Neuronal stem cell (in vitro differentiated cells): ENCODE measurements at regions not wholly inside any gene's neighbourhood (a gene's known extent, or its start where the extent isn't known, plus 50 kb on each side); places are given as distances from the start of the nearest gene placed in this dataset.

ENCODE experiments used
- DNase-seq: peaks from one replicate; pipeline ENCODE4 v3.0.0-alpha.2; 2013; ENCODE audit warnings: low spot score
- H2AFZ ChIP-seq: one replicate; pipeline ENCODE4 v1.6.1; 2013; ENCODE audit warnings: mild to moderate bottlenecking, low read length, inconsistent platforms
- H2AK5ac ChIP-seq: 2 replicates; pipeline ENCODE4 v1.6.1; 2013; ENCODE audit warnings: low read depth, mild to moderate bottlenecking, inconsistent platforms, low read length, moderate library complexity, mixed read lengths
- H2BK120ac ChIP-seq: 2 replicates; pipeline ENCODE4 v1.6.1; 2013; ENCODE audit warnings: low read depth, mild to moderate bottlenecking, inconsistent platforms, low read length, moderate library complexity, mixed read lengths
- H2BK12ac ChIP-seq: one replicate; pipeline ENCODE4 v1.6.1; 2013; ENCODE audit warnings: low read length, inconsistent platforms
- H2BK15ac ChIP-seq: 2 replicates; pipeline ENCODE4 v1.6.1; 2013; ENCODE audit warnings: mild to moderate bottlenecking, low read length, inconsistent platforms, mixed read lengths
- H2BK5ac ChIP-seq: one replicate; pipeline ENCODE4 v1.6.1; 2013; ENCODE audit warnings: inconsistent platforms, mild to moderate bottlenecking, low read length, moderate library complexity
- H3K14ac ChIP-seq: one replicate; pipeline ENCODE4 v1.6.1; 2013; ENCODE audit warnings: low read length, inconsistent platforms
- H3K18ac ChIP-seq: 2 replicates; pipeline ENCODE4 v1.6.1; 2013; ENCODE audit warnings: low read length, inconsistent platforms
- H3K23ac ChIP-seq: 2 replicates; pipeline ENCODE4 v1.6.1; 2013; ENCODE audit warnings: low read depth, mild to moderate bottlenecking, mixed read lengths, low read length, inconsistent platforms; ENCODE audit not compliant: poor library complexity
- H3K27ac ChIP-seq: replicated peaks from 3 replicates; pipeline ENCODE4 v1.5.1; 2013; ENCODE audit warnings: low read length, inconsistent platforms
- H3K27me3 ChIP-seq, 3 experiments: 2 replicates each; pipeline ENCODE4 v1.6.1; 2013; ENCODE audit warnings: low read length in 3 of 3, mild to moderate bottlenecking in 2 of 3, inconsistent platforms in 1 of 3, low read depth in 1 of 3, mixed read lengths in 1 of 3, moderate library complexity in 1 of 3; ENCODE audit not compliant: control insufficient read depth in 3 of 3, insufficient read depth in 3 of 3
- H3K36me3 ChIP-seq, 2 donors: replicated peaks in 1 of 2; 2 replicates each; pipeline ENCODE4 v1.6.1; 2013; ENCODE audit warnings: low read length in 2 of 2; ENCODE audit not compliant: control insufficient read depth in 2 of 2, insufficient read depth in 2 of 2
- H3K4ac ChIP-seq: 2 replicates; pipeline ENCODE4 v1.6.1; 2013; ENCODE audit warnings: inconsistent platforms, mild to moderate bottlenecking, low read length, moderate library complexity
- H3K4me1 ChIP-seq, 2 donors: 1 replicate in 1 of 2; 2 replicates in 1 of 2; pipeline ENCODE4 v1.6.1; 2013; ENCODE audit warnings: low read length in 2 of 2, low read depth in 1 of 2; ENCODE audit not compliant: control insufficient read depth in 2 of 2, insufficient read depth in 1 of 2
- H3K4me2 ChIP-seq: one replicate; pipeline ENCODE4 v1.6.1; 2013; ENCODE audit warnings: mild to moderate bottlenecking, low read length, inconsistent platforms; ENCODE audit not compliant: insufficient read depth, poor library complexity, severe bottlenecking
- H3K4me3 ChIP-seq, 2 donors: 2 replicates each; pipeline ENCODE4 v1.5.1; 2013; ENCODE audit warnings: low read length in 2 of 2, mild to moderate bottlenecking in 2 of 2, inconsistent platforms in 1 of 2, moderate library complexity in 1 of 2
- H3K79me1 ChIP-seq: one replicate; pipeline ENCODE4 v1.6.1; 2013; ENCODE audit warnings: low read depth, mild to moderate bottlenecking, inconsistent platforms, low read length, moderate library complexity
- H3K9ac ChIP-seq: one replicate; pipeline ENCODE4 v1.6.1; 2013; ENCODE audit warnings: mild to moderate bottlenecking, low read depth, low read length, inconsistent platforms; ENCODE audit not compliant: poor library complexity
- H3K9me3 ChIP-seq, 2 donors: replicated peaks in 1 of 2; 2 replicates each; pipeline versions ENCODE3 to v1.6.1; 2013; ENCODE audit warnings: low read length in 2 of 2, mild to moderate bottlenecking in 2 of 2, inconsistent platforms in 1 of 2, low read depth in 1 of 2, mixed read lengths in 1 of 2, moderate library complexity in 1 of 2; ENCODE audit not compliant: control insufficient read depth in 2 of 2, insufficient read depth in 1 of 2
- H4K8ac ChIP-seq: one replicate; pipeline ENCODE4 v1.6.1; 2013; ENCODE audit warnings: low read depth, mild to moderate bottlenecking, inconsistent platforms, low read length, moderate library complexity
- H4K91ac ChIP-seq: one replicate; pipeline ENCODE4 v1.6.1; 2013; ENCODE audit warnings: low read length, low read depth, mild to moderate bottlenecking, inconsistent platforms; ENCODE audit not compliant: poor library complexity
- WGBS, 2 donors: extraction: QIAGEN DNeasy Blood & Tissue Kit; methylation state at CpG; one replicate each; pipeline ENCODE4 v1.1.7; 2013; ENCODE audit warnings: missing lambda C conversion rate in 2 of 2, mixed read lengths in 1 of 2; ENCODE audit not compliant: insufficient read length in 2 of 2, insufficient replicate concordance in 1 of 2; ENCODE audit errors: extremely low coverage in 2 of 2; 5-methylcytosine and 5-hydroxymethylcytosine counted together

DNA sequence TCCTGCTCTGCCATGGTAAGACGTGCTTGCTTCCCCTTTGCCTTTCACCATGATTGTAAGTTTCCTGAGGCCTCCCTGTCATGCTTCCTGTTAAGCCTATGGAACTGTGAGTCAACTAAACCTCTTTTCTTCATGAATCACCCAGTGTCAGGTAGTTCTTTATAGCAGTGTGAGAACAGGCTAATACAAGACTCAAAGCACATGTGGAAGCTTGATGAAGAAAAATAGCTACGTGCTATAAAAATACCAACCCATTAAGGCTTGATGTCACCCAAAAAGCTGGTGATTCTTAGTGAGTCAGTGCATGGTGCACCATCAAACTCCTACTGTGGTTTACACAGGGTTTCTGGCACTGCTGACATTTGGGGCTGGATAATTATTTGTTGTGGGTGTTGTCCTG is 332.2 kb downstream of the TMEM167A start:
- Histone ChIP-seq H2BK5ac (no peak overlapping the region), H2AFZ (no peak overlapping the region), H2BK12ac (no peak overlapping the region), H3K4ac (no peak overlapping the region), H3K9ac (no peak overlapping the region), H3K79me1 (no peaks in the 10 kb centered on the region), H3K4me2 (no peak overlapping the region), H4K91ac (no peak overlapping the region), H3K9me3 (no peaks in the 10 kb centered on the region), H3K23ac (no peak overlapping the region), H4K8ac (no peak overlapping the region), H2BK15ac (no peak overlapping the region), H3K18ac (no peak overlapping the region), H3K36me3 (no peaks in the 10 kb centered on the region), H2AK5ac (no peak overlapping the region), H3K14ac (no peak overlapping the region), H2BK120ac (no peak overlapping the region), H3K27ac (no peak overlapping the region), H3K27me3 (no peaks in the 10 kb centered on the region), H3K4me3 (no peak overlapping the region), H3K4me1 (peaks cover 0 to 7% of the 10 kb centered on the region in 2 donors)
- DNase-seq = no peak
- no CpG with 5 or more reads among the region's 2 CpGs for WGBS, 2 donors

DNA sequence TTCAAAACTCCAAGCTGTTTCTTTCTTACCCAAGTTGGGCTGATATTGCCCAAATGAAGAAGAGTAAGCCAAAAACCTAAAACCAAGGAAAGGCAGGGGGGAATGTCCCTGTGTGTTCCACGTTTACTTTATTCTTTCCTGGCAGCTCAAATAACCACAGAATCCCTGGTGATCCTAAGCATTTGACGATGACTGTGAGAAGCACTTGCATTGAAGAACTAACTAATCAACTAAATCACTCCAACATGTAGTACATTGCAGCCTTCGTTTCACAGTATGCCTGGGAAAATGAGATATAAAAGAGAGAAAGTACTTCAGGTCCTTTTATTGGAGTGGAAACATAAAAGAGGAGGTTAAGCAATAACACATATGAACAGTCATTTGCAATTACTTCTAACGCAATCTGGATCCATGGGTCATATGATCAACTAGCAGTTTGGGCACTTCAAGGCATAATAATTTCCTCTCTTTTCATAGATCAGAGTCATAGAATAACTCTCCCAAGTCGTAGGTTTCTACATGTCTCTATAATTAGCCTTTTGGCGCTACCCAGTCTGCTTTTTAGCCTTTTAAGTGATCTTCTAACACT is 338.4 kb downstream of the TMEM167A start:
- Histone ChIP-seq H4K8ac (no peak overlapping the region), H2BK5ac (no peak overlapping the region), H2BK15ac (no peak overlapping the region), H2BK120ac (no peak overlapping the region), H2AK5ac (no peak overlapping the region), H3K4me1 (peaks cover 0 to 11% of the 10 kb centered on the region in 2 donors), H3K4ac (no peak overlapping the region), H3K9me3 (no peaks in the 10 kb centered on the region), H3K36me3 (no peaks in the 10 kb centered on the region), H2AFZ (no peak overlapping the region), H3K18ac (no peak overlapping the region), H3K27me3 (no peaks in the 10 kb centered on the region), H3K9ac (no peak overlapping the region), H3K4me3 (no peak overlapping the region), H4K91ac (no peak overlapping the region), H3K79me1 (no peaks in the 10 kb centered on the region), H3K27ac (no peak overlapping the region), H3K14ac (no peak overlapping the region), H3K4me2 (no peak overlapping the region), H3K23ac (no peak overlapping the region), H2BK12ac (no peak overlapping the region)
- WGBS, 2 donors = no CpG with 5 or more reads among the region's 6 CpGs
- DNase-seq = no peak

DNA sequence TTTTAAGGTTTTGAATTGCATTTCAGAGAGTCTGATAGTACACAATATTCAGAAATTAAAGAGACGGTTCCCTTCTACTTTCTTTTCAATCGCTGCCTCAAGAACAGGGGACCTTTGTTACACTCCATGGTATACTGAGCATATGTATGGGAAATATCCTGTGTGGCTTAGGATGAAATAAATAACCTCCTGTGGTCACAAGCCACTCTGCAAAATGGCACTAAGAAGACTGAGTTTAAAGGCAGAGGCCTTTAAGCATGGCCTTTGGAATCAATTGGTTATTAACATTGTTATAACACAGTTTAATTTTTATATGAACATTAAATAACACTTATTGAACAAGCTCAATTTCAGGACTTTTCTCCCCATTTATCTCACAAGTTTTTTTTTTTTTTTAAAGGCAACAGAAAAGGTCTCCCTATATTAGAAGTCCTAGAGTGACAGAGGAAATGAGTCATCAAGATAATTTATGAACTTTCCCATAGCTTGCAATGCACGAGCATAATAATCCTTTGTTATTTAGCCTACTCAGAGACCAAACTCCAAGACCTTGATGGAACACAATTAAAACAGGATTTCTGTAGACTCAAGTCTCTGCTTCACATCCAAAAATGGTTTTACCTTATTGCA is 341.9 kb downstream of the TMEM167A start:
- Histone ChIP-seq H3K36me3 (no peaks in the 10 kb centered on the region), H3K27ac (no peak overlapping the region), H3K9ac (no peak overlapping the region), H4K8ac (no peak overlapping the region), H2AFZ (peak overlapping the region; percentile 72), H2BK15ac (no peak overlapping the region), H2AK5ac (no peak overlapping the region), H3K4ac (no peak overlapping the region), H2BK120ac (no peak overlapping the region), H2BK12ac (no peak overlapping the region), H3K79me1 (no peaks in the 10 kb centered on the region), H3K14ac (no peak overlapping the region), H3K4me1 (peaks cover 0 to 11% of the 10 kb centered on the region in 2 donors), H4K91ac (no peak overlapping the region), H2BK5ac (no peak overlapping the region), H3K9me3 (peaks cover 0 to 4% of the 10 kb centered on the region in 2 donors), H3K27me3 (no peaks in the 10 kb centered on the region), H3K4me2 (no peak overlapping the region), H3K18ac (no peak overlapping the region), H3K23ac (no peak overlapping the region), H3K4me3 (no peak overlapping the region)
- no CpG with 5 or more reads among the region's 3 CpGs for WGBS, 2 donors
- DNase-seq = no peak

DNA sequence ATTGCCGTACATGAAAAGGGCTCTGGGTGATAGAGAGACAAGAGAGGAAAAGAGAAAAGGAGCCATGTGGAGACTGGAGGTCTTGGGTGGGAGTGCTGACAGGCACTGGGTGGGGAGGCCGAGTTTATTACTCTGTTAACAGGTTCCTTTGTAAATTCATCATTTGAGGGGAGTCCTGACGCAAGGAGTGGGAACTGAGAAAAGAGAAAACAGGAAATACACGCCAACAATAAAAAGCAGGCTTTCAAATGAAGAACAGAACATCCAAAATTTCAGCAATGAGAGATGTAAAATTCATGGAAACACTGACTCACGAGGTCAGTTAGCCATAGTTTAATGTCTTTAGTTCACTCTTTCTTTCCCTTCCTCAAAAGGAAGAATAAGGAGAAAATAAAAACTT is 342.8 kb downstream of the TMEM167A start:
- Histone ChIP-seq H2BK5ac (no peak overlapping the region), H3K18ac (no peak overlapping the region), H4K91ac (no peak overlapping the region), H3K9me3 (peaks cover 0 to 4% of the 10 kb centered on the region in 2 donors), H3K79me1 (no peaks in the 10 kb centered on the region), H3K36me3 (no peaks in the 10 kb centered on the region), H3K4me1 (peaks cover 0 to 11% of the 10 kb centered on the region in 2 donors), H2BK12ac (no peak overlapping the region), H3K27ac (no peak overlapping the region), H4K8ac (no peak overlapping the region), H2BK120ac (no peak overlapping the region), H3K23ac (no peak overlapping the region), H3K27me3 (no peaks in the 10 kb centered on the region), H3K9ac (no peak overlapping the region), H3K4ac (no peak overlapping the region), H2AK5ac (no peak overlapping the region), H3K4me3 (no peak overlapping the region), H2AFZ (peak overlapping the region; percentile 72), H3K14ac (no peak overlapping the region), H2BK15ac (no peak overlapping the region), H3K4me2 (no peak overlapping the region)
- no peak for DNase-seq
- WGBS, 2 donors = no CpG with 5 or more reads among the region's 5 CpGs
